Neural cell (in vitro differentiated cells): ENCODE measurements at regions not wholly inside any gene's neighbourhood (a gene's known extent, or its start where the extent isn't known, plus 50 kb on each side); places are given as distances from the start of the nearest gene placed in this dataset.

Experiments
- H2AFZ ChIP-seq: fragments of 200-600, 300-800 bp; sonication (generic), shearing (Covaris generic); 2 replicates; pipeline ENCODE4 v1.6.0; 2014; ENCODE audit warnings: low read depth, mild to moderate bottlenecking, antibody characterized with exemption, low read length, moderate library complexity
- H3F3A ChIP-seq: fragments of 200-600 bp; shearing (Covaris generic); 2 replicates; pipeline ENCODE4 v1.6.1; 2016; ENCODE audit warnings: mild to moderate bottlenecking, moderate library complexity, mixed read lengths, antibody characterized with exemption, low read length; ENCODE audit not compliant: insufficient read depth, poor library complexity, severe bottlenecking
- H3K27ac ChIP-seq: fragments of 200-600, 300-800 bp; sonication (generic), shearing (Covaris generic); 2 replicates; pipeline ENCODE4 v1.5.1; 2014; ENCODE audit warnings: mild to moderate bottlenecking, low read length, moderate library complexity
- H3K27me3 ChIP-seq: fragments of 300-800, 200-600 bp; sonication (generic), shearing (Covaris generic); 2 replicates; pipeline ENCODE4 v1.6.0; 2014; ENCODE audit warnings: mild to moderate bottlenecking, low read depth, low read length, moderate library complexity; ENCODE audit not compliant: insufficient read depth
- H3K36me3 ChIP-seq: fragments of 300-800, 200-600 bp; sonication (generic), shearing (Covaris generic); 2 replicates; pipeline ENCODE4 v1.5.1; 2014; ENCODE audit warnings: mild to moderate bottlenecking, antibody characterized with exemption, low read length, moderate library complexity; ENCODE audit not compliant: insufficient read depth
- H3K4me2 ChIP-seq: fragments of 300-800, 200-600 bp; sonication (generic), shearing (Covaris generic); 2 replicates; pipeline ENCODE4 v1.6.0; 2014; ENCODE audit warnings: mild to moderate bottlenecking, low read length
- H3K4me3 ChIP-seq: fragments of 300-800, 200-600 bp; sonication (generic), shearing (Covaris generic); 2 replicates; pipeline ENCODE4 v1.5.1; 2014; ENCODE audit warnings: mild to moderate bottlenecking, low read length, moderate library complexity
- H3K79me2 ChIP-seq: fragments of 200-600 bp; shearing (Covaris generic); replicated peaks from 2 replicates; pipeline ENCODE4 v1.6.0; 2014; ENCODE audit warnings: mild to moderate bottlenecking, low read length, moderate library complexity; ENCODE audit not compliant: insufficient read depth
- H3K9ac ChIP-seq: fragments of 300-800, 200-600 bp; sonication (generic), shearing (Covaris generic); 2 replicates; pipeline ENCODE4 v1.6.1; 2016; ENCODE audit warnings: mild to moderate bottlenecking, low read length, mixed read lengths
- H3K9me2 ChIP-seq: fragments of 200-600 bp; shearing (Covaris generic); 2 replicates; pipeline ENCODE4 v1.6.1; 2016; ENCODE audit warnings: mild to moderate bottlenecking, low read length, mixed read lengths; ENCODE audit not compliant: insufficient read depth
- H3K9me3 ChIP-seq: fragments of 200-600, 300-800 bp; sonication (generic), shearing (Covaris generic); 2 replicates; pipeline ENCODE4 v1.6.1; 2016; ENCODE audit warnings: mild to moderate bottlenecking, mixed run types, low read length, moderate library complexity, mixed read lengths
- H4K20me1 ChIP-seq: fragments of 200-600 bp; shearing (Covaris generic); 2 replicates; pipeline ENCODE4 v1.6.1; 2016; ENCODE audit warnings: mild to moderate bottlenecking, mixed run types; ENCODE audit not compliant: insufficient read depth
- CTCF ChIP-seq: fragments of 450-650 bp; IDR thresholded peaks from 2 replicates; pipeline ENCODE4 v1.5.1; 2014; ENCODE audit warnings: antibody characterized with exemption, mild to moderate bottlenecking, moderate library complexity; ENCODE audit not compliant: poor library complexity, severe bottlenecking
- EP300 ChIP-seq: fragments of 450-650 bp; conservative IDR thresholded peaks from 2 replicates; pipeline ENCODE4 v1.6.1; 2014; ENCODE audit warnings: antibody characterized with exemption, mild to moderate bottlenecking, moderate library complexity; ENCODE audit not compliant: poor library complexity, severe bottlenecking
- EZH2 ChIP-seq: fragments of 200-600, 300-800 bp; shearing (Covaris generic), sonication (generic); IDR thresholded peaks from 2 replicates; pipeline ENCODE4 v1.6.1; 2014; ENCODE audit warnings: antibody characterized with exemption, low read length, borderline replicate concordance, mild to moderate bottlenecking; ENCODE audit not compliant: insufficient read depth, poor library complexity, severe bottlenecking
- MXI1 ChIP-seq: fragments of 450-650 bp; conservative IDR thresholded peaks from 2 replicates; pipeline ENCODE4 v1.6.1; 2014; ENCODE audit warnings: antibody characterized with exemption, mild to moderate bottlenecking; ENCODE audit not compliant: poor library complexity, severe bottlenecking
- POLR2AphosphoS5 ChIP-seq: IDR thresholded peaks from 2 replicates; pipeline ENCODE4 v1.6.1; 2012
- RAD21 ChIP-seq: fragments of 450-650 bp; conservative IDR thresholded peaks from 2 replicates; pipeline ENCODE4 v1.6.1; 2014; ENCODE audit warnings: antibody characterized with exemption, mild to moderate bottlenecking, moderate library complexity
- REST ChIP-seq: IDR thresholded peaks from 2 replicates; pipeline ENCODE4 v1.6.1; 2012; ENCODE audit warnings: borderline replicate concordance
- TAF1 ChIP-seq: IDR thresholded peaks from 2 replicates; pipeline ENCODE4 v1.6.1; 2012; ENCODE audit warnings: low read depth

DNA sequence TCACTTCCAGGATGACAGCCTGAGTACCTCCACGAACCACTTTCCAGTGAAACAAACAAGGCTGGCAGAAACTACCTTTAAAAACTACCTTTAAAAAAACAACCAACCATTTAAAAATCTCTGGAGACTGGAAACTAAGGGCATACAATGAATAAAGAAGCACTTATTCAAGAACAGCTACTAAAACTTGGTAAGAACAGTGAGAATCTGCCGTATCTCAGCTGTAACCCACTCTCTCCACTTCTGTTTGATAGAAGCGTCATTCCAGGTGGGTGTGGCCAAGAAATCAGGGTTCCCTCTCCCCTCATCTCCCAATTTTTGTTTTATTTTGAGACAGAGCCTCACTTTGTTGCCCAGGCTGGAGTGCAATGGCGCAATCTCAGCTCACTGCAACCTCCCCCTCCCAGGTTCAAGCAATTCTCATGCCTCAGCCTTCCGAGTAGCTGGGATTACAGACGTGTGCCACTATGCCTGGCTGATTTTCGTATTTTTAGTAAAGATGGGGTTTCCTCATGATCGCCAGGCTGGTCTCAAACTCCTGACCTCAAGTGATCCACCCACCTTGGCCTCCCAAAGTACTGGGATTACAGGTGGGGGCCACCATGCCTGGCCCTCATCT, 158.8 kb upstream of the CHST15 start:
- Histone ChIP-seq H3K79me2 (no peaks in the 10 kb centered on the region), H3K9me3 (no peaks in the 10 kb centered on the region), H3K4me2 (no peak overlapping the region), H3K4me3 (no peak overlapping the region), H3K9me2 (no peaks in the 10 kb centered on the region), H3F3A (no peaks in the 10 kb centered on the region), H2AFZ (no peak overlapping the region), H4K20me1 (no peaks in the 10 kb centered on the region), H3K9ac (no peak overlapping the region), H3K27me3 (no peaks in the 10 kb centered on the region), H3K36me3 (no peaks in the 10 kb centered on the region), H3K27ac (no peak overlapping the region)
- TF ChIP-seq CTCF = no peak
- TF ChIP-seq POLR2AphosphoS5 = no peak
- TF ChIP-seq REST = no peak
- no peak for TF ChIP-seq MXI1
- TF ChIP-seq RAD21 = no peak
- TF ChIP-seq TAF1 = no peak
- TF ChIP-seq EP300 = no peak
- TF ChIP-seq EZH2 = no peak

- Histone ChIP-seq H2AFZ (no peak overlapping the region), H3K9me3 (no peaks in the 10 kb centered on the region), H3F3A (no peaks in the 10 kb centered on the region), H3K9me2 (no peaks in the 10 kb centered on the region), H3K27me3 (no peaks in the 10 kb centered on the region), H3K36me3 (no peaks in the 10 kb centered on the region), H3K27ac (no peak overlapping the region), H3K4me2 (no peak overlapping the region), H3K9ac (no peak overlapping the region), H3K4me3 (no peak overlapping the region), H4K20me1 (no peaks in the 10 kb centered on the region), H3K79me2 (no peaks in the 10 kb centered on the region)
- TF ChIP-seq MXI1 = no peak
- no peak for TF ChIP-seq EZH2
- no peak for TF ChIP-seq POLR2AphosphoS5
- no peak for TF ChIP-seq CTCF
- TF ChIP-seq TAF1 = no peak
- no peak for TF ChIP-seq RAD21
- no peak for TF ChIP-seq REST
These were observed 158.1 kb upstream of the CHST15 start for GRCh38 chr10:124251317-124252065.
